Kidney capillary endothelial cell (primary cell): ENCODE measurements at regions not wholly inside any gene's neighbourhood (a gene's known extent, or its start where the extent isn't known, plus 50 kb on each side); places are given as distances from the start of the nearest gene placed in this dataset.

Experiments used
- DNase-seq: peaks from one replicate; pipeline ENCODE4 v3.0.0-alpha.2; 2018; ENCODE audit warnings: low spot score

GRCh38 chr13:90534617-90535370, 812.7 kb upstream of the MIR17HG start:
- no peak for DNase-seq

- no peak for DNase-seq
Measured at GRCh38 chr13:90535421-90535820, 812.1 kb upstream of the MIR17HG start.

GRCh38 chr13:90538063-90538462, 809.4 kb upstream of the MIR17HG start:
- no peak for DNase-seq

- DNase-seq, result no peak
Measured at GRCh38 chr13:90541346-90541745, 806.1 kb upstream of the MIR17HG start.

- DNase-seq, result no peak
Measured at GRCh38 chr13:90542959-90543505, 804.5 kb upstream of the MIR17HG start.

GRCh38 chr13:90545070-90545840, 802.2 kb upstream of the MIR17HG start:
- DNase-seq, result no peak

- no peak for DNase-seq
Measured at GRCh38 chr13:90547272-90547790, 800.2 kb upstream of the MIR17HG start.

- DNase-seq, result no peak
Measured at GRCh38 chr13:90551253-90551652, 796.2 kb upstream of the MIR17HG start.

- no peak for DNase-seq
Measured at GRCh38 chr13:90552702-90553101, 794.8 kb upstream of the MIR17HG start.

GRCh38 chr13:90553159-90553558, 794.3 kb upstream of the MIR17HG start:
- no peak for DNase-seq

GRCh38 chr13:90557626-90558025, 789.9 kb upstream of the MIR17HG start:
- DNase-seq, result no peak

- DNase-seq, result no peak
Measured at GRCh38 chr13:90562443-90562842, 785.0 kb upstream of the MIR17HG start.

GRCh38 chr13:90564096-90564495, 783.4 kb upstream of the MIR17HG start:
- DNase-seq, result no peak

GRCh38 chr13:90564566-90564965, 782.9 kb upstream of the MIR17HG start:
- no peak for DNase-seq

- no peak for DNase-seq
Measured at GRCh38 chr13:90565985-90566713, 781.3 kb upstream of the MIR17HG start.

GRCh38 chr13:90568165-90568564, 779.3 kb upstream of the MIR17HG start:
- no peak for DNase-seq

GRCh38 chr13:90576067-90576466, 771.4 kb upstream of the MIR17HG start:
- DNase-seq, result no peak

- DNase-seq, result no peak
Measured at GRCh38 chr13:90577726-90578125, 769.8 kb upstream of the MIR17HG start.

- DNase-seq, result no peak
Measured at GRCh38 chr13:90585392-90585791, 762.1 kb upstream of the MIR17HG start.

- DNase-seq, result no peak
Measured at GRCh38 chr13:90591260-90591926, 756.1 kb upstream of the MIR17HG start.

- no peak for DNase-seq
Measured at GRCh38 chr13:90591927-90592268, 755.6 kb upstream of the MIR17HG start.

GRCh38 chr13:90592943-90593342, 754.5 kb upstream of the MIR17HG start:
- no peak for DNase-seq
